NCI-H69 (cell line): ENCODE measurements at regions not wholly inside any gene's neighbourhood (a gene's known extent, or its start where the extent isn't known, plus 50 kb on each side); places are given as distances from the start of the nearest gene placed in this dataset.

Experiments used
- DNase-seq: peaks from one replicate; lab custom pipeline; 2025; lab: John Stamatoyannopoulos, UW

- DNase-seq: no peak
Measured at GRCh38 chrX:20620306-20620705, 353.6 kb upstream of the RPS6KA3 start.

- DNase-seq: peak; percentile 0
Measured at GRCh38 chrX:20609916-20610415, 343.3 kb upstream of the RPS6KA3 start.

- no peak for DNase-seq
Measured at GRCh38 chrX:20606831-20607230, 340.1 kb upstream of the RPS6KA3 start.

GRCh38 chrX:20596856-20597255 lies 330.1 kb upstream of the RPS6KA3 start:
- DNase-seq: no peak

- no peak for DNase-seq
Measured at GRCh38 chrX:20595928-20596575, 329.3 kb upstream of the RPS6KA3 start.

- no peak for DNase-seq
Measured at GRCh38 chrX:20594985-20595384, 328.3 kb upstream of the RPS6KA3 start.

GRCh38 chrX:20593836-20594235 lies 327.1 kb upstream of the RPS6KA3 start:
- no peak for DNase-seq

DNA sequence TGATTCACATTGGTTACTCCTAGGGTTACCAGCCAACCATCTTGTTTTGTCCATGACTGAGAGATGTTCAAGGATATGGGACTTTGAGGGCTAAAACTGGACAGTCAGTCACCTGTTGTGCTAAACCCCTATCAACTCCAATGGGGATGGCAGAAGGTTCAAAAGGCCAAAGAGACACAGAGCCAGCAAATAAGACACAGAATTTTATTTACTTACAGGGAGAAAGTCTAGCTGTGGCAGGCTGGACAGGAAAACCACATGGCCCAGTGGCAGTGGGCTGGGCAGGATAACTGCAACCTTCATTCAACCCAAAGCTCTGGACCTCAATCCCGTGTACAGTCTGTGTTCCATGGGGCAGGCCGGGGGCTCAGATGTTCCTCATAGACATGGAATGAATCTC lies 326.7 kb upstream of the RPS6KA3 start:
- no peak for DNase-seq

DNA sequence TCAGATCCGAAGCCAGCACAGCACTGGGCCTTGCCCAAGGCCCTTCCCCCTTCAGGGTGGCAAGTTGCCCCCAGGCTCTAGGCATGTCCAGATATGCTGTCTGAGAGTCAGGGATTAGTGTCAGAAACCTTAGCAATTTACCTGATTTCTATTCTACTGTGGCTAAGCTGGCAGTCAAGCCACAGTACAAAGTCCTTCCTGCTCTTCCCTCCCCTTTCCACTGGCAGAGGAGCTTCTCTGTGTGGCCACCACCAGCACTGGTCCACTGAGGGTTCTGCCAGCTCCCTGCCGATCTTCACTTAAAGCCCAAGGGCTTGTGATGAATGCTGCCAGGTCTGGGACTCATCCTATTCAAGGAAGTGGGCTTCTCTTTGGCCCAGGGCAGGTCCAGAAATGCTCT lies 324.5 kb upstream of the RPS6KA3 start:
- no peak for DNase-seq

DNA sequence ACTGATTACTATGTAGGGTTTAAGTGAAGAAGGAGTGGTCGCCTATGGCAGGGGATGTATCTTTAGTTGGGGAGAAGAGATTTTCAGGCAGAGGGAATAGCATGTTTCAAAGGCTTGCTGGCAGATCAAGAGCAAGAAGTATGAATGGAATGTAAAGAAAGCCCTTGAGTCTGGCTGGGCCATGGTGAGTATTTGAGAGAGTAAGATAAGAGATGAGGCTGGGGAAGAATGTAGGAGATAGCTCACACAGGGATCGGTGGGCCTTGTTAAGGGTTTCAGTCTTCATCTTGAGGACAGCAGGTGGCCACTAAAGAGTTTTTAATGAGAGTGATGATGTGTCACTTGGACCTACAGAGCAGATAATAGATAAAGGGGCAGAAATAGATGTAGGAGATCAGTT lies 319.1 kb upstream of the RPS6KA3 start:
- no peak for DNase-seq

GRCh38 chrX:20571611-20572010 lies 304.9 kb upstream of the RPS6KA3 start:
- no peak for DNase-seq

DNA sequence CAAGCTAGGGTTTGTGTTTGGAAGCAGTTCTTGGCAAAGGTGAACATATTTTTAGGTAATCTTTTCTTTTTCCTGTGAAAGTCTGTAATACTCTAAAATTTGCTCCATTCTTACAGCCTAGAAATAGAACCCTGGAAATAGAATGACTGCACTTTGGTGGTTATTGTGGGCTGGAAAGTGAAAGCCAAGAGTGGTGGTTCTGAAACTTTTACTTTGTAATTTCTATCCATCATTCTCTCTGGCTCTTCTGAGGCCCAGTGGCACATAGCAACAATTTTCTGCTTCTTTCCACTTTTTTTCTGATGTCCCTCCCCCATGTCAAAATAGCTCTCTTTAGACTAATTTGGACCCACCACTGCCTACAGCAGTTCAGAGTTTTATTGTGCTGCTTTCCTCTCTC lies 300.4 kb upstream of the RPS6KA3 start:
- DNase-seq: no peak

DNA sequence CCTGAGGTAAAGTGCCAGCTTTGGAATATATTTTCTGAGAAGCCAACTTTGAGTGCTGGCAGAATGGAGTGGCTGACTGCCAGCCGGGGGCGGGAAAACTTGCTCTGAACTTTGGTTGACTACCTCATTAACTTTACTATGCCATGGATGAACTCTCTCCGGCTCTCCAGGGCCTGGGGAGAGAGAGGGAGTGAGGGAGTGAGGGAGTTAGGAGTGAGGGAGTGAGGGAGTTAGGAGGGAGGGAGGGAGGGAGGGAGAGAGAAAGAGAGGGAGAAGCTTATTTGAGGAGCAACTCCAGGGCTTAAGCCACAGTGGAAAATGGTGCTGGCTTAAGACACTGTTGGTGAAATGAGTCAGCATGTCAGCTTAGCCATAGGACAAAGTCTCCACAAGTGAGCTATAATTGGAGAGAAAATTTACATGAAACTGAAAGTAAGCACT lies 280.9 kb upstream of the RPS6KA3 start:
- DNase-seq: no peak

DNA sequence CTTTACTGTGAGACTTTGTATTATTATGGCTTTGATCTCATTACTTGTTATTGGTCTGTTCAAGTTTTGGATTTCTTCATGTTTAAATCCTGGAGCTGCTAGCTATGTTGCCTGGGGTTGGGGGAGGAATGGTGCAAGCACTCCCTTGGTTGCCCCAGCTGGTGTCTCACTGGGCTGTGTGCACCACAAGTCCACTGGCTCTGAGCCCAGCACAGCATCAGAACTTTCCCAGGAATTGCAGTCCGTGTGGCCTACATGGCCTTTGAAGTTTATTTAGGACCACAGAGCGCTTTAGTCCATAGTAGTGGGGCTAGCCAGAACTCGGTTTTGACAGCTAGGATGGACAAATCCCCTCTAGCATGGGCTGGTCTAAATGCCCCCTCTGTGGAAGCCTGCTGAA lies 278.8 kb upstream of the RPS6KA3 start:
- DNase-seq: no peak

DNA sequence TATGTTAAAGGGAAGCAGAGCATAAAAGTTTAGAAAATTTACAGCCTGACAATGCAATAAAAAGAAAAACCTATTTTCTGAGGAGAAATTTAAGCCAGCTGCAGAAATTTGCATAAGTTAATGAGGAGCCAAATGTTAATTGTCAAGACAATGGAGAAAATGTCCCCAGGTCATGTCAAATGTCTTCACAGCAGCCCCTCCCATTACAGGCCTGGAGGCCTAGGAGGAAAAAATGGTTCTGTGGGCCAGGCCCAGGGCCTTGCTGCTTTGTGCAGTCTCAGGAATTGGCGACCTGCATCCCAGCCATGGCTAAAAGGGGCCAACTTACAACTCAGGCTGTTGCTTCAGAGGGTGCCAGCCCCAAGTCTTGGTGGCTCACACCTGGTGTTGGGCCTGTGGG lies 275.4 kb upstream of the RPS6KA3 start:
- DNase-seq: no peak

DNA sequence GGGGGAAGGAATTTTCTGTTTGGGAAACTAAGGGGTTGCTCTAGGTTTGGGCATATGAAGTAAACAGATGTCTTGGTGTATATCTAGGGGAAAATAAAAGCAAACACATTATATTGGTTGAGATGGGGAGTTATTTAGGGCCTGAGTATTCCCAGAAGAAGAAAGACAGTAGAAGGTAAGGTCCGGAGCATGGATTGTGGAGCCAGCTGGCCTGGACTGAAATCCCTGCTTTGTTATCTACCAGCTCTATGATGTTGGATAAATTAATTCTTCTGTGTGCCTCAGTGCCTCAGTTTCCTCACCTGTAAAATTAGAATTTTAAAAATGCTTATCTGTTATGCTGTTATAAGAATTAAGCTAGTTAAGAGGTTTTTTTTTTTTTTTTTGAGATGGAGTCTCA lies 272.3 kb upstream of the RPS6KA3 start:
- no peak for DNase-seq

GRCh38 chrX:20531667-20532066 lies 265.0 kb upstream of the RPS6KA3 start:
- no peak for DNase-seq

DNA sequence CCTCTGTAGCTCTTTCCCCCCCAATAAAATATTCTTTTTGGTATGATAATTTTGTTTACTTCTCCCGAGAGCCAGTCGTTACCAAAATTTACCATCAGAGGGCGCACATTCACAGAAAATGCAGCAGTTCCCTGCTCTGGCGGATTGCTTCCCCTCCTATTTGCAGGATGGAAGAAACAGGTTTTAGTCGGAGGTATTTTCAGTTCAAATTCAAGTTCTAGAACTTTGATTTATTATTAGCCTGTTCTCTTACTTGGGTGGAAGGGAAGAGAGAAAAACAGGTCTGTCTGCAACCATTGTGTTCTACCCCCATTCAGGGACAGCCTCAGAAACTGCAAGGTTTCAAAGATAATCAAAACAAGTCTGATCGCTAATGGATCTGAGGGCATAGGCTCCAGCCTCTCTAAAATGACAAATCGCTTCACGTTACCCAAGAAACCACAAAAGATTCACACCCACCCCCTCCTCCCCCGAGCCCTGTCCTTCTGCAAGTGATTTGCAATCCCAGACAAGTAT lies 263.8 kb upstream of the RPS6KA3 start:
- peak; percentile 58 for DNase-seq

GRCh38 chrX:20529711-20530110 lies 263.0 kb upstream of the RPS6KA3 start:
- no peak for DNase-seq

GRCh38 chrX:20529301-20529700 lies 262.6 kb upstream of the RPS6KA3 start:
- DNase-seq: peak; percentile 5

DNA sequence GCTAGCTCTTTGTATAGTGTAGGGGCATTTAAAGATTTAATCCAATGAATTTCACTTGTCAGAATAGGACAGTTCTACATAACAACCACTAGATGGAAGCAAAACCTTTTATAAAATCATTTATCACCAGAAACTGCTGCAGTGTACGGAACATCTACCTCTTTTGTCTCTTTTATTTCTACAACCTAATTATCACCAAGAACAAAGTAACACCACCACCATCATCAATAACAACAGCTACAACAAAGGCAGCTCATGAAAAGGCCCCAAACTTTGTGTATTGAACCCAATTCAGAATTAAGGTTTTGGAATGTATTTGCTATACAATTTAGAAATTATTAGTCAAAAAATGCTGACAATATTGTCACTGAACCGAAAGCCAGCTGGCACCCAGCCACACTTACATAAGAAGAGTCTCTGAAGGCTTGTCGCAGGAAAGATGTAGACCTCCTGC lies 260.9 kb upstream of the RPS6KA3 start:
- DNase-seq: peak; percentile 32

DNA sequence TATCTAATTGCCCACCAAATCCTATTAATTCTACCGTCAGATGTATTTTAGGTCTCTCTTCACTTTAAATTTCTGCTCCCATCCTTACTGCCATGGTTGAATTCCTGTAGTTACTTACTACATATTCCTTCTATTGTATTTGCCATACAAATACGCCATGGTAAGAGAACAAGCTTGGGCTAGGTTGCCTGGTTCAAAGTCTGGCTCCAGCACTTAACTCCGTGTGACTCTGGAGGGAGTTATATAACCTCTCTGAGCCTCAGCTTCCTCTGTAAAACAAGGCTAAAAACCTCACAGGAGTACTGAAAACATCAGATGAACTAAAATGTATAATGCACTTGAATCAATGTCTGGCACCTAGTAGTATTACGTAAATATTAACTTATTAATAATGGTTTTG lies 260.3 kb upstream of the RPS6KA3 start:
- no peak for DNase-seq

DNA sequence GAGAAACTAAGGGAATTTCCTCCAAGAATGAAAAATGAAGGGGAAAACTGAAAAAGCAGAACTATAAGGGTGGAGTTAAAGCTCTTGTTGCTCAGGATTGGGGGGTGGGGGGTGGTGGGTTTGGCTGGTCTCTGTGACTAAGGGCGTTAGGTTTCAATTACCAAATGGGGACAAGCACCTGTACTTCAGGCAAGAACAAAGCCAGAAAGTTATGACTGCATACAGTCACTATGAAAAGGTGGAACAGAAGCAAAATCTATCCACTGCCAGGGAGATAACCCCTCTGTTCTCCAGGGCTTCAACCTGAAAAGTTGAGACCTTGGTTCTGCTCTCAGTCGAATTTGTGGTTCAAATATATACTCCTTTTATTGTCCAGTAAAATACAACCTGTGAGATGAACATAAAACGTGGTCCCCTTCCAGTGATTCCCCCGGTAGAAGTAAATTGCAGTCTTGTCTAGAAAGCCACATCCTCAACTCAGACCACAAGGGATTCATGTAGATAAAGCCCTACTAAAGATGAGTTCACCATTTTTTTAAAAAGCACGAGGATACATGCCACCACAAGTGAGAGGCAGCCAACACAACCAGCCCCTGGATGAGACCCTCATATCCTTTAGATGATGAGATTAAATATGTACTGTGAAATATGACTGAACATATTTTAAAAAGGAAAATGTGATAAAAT lies 257.1 kb upstream of the RPS6KA3 start:
- DNase-seq: no peak
